ENCODE measurements at regions not wholly inside any gene's neighbourhood (a gene's known extent, or its start where the extent isn't known, plus 50 kb on each side); places are given as distances from the start of the nearest gene placed in this dataset.

- H3K27ac ChIP-seq: no peak overlapping the region
- H4K20me1 ChIP-seq (ENCODE audit: insufficient read depth): no peaks in the 10 kb centered on the region
- TF ChIP-seq CTCF (conservative IDR thresholded peaks at IDR 0.05; ENCODE audit: low read depth, low read length): no peak
- no peaks in the 10 kb centered on the region for H3K36me3 ChIP-seq (ENCODE audit: insufficient read depth)
- no peaks in the 10 kb centered on the region for H3K27me3 ChIP-seq (ENCODE audit: insufficient read depth, low read depth)
- H3K4me1 ChIP-seq (ENCODE audit: low read depth, poor library complexity, severe bottlenecking): peaks cover 9% of the 10 kb centered on the region
- H2AFZ ChIP-seq (ENCODE audit: low read depth): no peak overlapping the region
- no peak overlapping the region for H3K4me3 ChIP-seq (IDR thresholded peaks at IDR 0.05; ENCODE audit: insufficient read depth, low read depth, low read length)
- H3K9ac ChIP-seq: no peak overlapping the region
- H3K4me2 ChIP-seq: no peak overlapping the region
- H3K79me2 ChIP-seq (ENCODE audit: insufficient read depth, low read depth): no peaks in the 10 kb centered on the region
These were observed 134.4 kb upstream of the IER5L start for GRCh38 chr9:129312251-129313122.

- TF ChIP-seq CTCF (conservative IDR thresholded peaks at IDR 0.05; ENCODE audit: low read depth, low read length): no peak
- Histone ChIP-seq H2AFZ (ENCODE audit: low read depth) (no peak overlapping the region), H3K36me3 (ENCODE audit: insufficient read depth) (no peaks in the 10 kb centered on the region), H3K27me3 (ENCODE audit: insufficient read depth, low read depth) (no peaks in the 10 kb centered on the region), H4K20me1 (ENCODE audit: insufficient read depth) (no peaks in the 10 kb centered on the region), H3K9ac (no peak overlapping the region), H3K79me2 (ENCODE audit: insufficient read depth, low read depth) (no peaks in the 10 kb centered on the region), H3K4me2 (no peak overlapping the region), H3K4me3 (IDR thresholded peaks at IDR 0.05; ENCODE audit: insufficient read depth, low read depth, low read length) (no peak overlapping the region), H3K27ac (no peak overlapping the region), H3K4me1 (ENCODE audit: low read depth, poor library complexity, severe bottlenecking) (peaks cover under 1% of the 10 kb centered on the region)
These were observed 133.6 kb upstream of the IER5L start for GRCh38 chr9:129311643-129312042.

GRCh38 chr9:129310666-129311350 lies 132.7 kb upstream of the IER5L start:
- no peak overlapping the region for H3K27ac ChIP-seq
- no peak for TF ChIP-seq CTCF (conservative IDR thresholded peaks at IDR 0.05; ENCODE audit: low read depth, low read length)

GRCh38 chr9:129309906-129310305 lies 131.8 kb upstream of the IER5L start:
- no peak for TF ChIP-seq CTCF (conservative IDR thresholded peaks at IDR 0.05; ENCODE audit: low read depth, low read length)
- Histone ChIP-seq H3K36me3 (ENCODE audit: insufficient read depth) (no peaks in the 10 kb centered on the region), H3K79me2 (ENCODE audit: insufficient read depth, low read depth) (no peaks in the 10 kb centered on the region), H3K27me3 (ENCODE audit: insufficient read depth, low read depth) (no peaks in the 10 kb centered on the region), H3K4me1 (ENCODE audit: low read depth, poor library complexity, severe bottlenecking) (no peaks in the 10 kb centered on the region), H3K27ac (no peak overlapping the region), H3K4me3 (IDR thresholded peaks at IDR 0.05; ENCODE audit: insufficient read depth, low read depth, low read length) (no peak overlapping the region), H3K9ac (no peak overlapping the region), H2AFZ (ENCODE audit: low read depth) (no peak overlapping the region), H4K20me1 (ENCODE audit: insufficient read depth) (no peaks in the 10 kb centered on the region), H3K4me2 (no peak overlapping the region)

More at GRCh38 chr9:129310666-129311350, 132.7 kb upstream of the IER5L start:
- Histone ChIP-seq H3K27me3 (ENCODE audit: insufficient read depth, low read depth) (no peaks in the 10 kb centered on the region), H3K79me2 (ENCODE audit: insufficient read depth, low read depth) (no peaks in the 10 kb centered on the region), H3K9ac (no peak overlapping the region), H2AFZ (ENCODE audit: low read depth) (no peak overlapping the region), H3K4me1 (ENCODE audit: low read depth, poor library complexity, severe bottlenecking) (no peaks in the 10 kb centered on the region), H3K4me2 (no peak overlapping the region), H3K36me3 (ENCODE audit: insufficient read depth) (no peaks in the 10 kb centered on the region), H4K20me1 (ENCODE audit: insufficient read depth) (no peaks in the 10 kb centered on the region), H3K4me3 (IDR thresholded peaks at IDR 0.05; ENCODE audit: insufficient read depth, low read depth, low read length) (no peak overlapping the region)
